Body of pancreas (tissue), 4 donors: ENCODE measurements at regions not wholly inside any gene's neighbourhood (a gene's known extent, or its start where the extent isn't known, plus 50 kb on each side); places are given as distances from the start of the nearest gene placed in this dataset.

Experiments
- ATAC-seq: fragments of 150-250 bp; one replicate; pipeline ENCODE4 v1.9.1; 2016
- DNase-seq, 4 donors: peaks; one replicate each; pipeline ENCODE4 v3.0.0-alpha.2; 2019
- H3K27ac ChIP-seq, 4 donors: fragments of 200-600 bp; sonication (generic); 1 replicate in 3 of 4; 2 replicates in 1 of 4; pipeline versions ENCODE4 v1.5.1 to v1.6.1; 2016 to 2019; ENCODE audit warnings: mild to moderate bottlenecking in 1 of 4, mixed read lengths in 1 of 4, moderate library complexity in 1 of 4
- H3K27me3 ChIP-seq, 2 donors: fragments of 200-600 bp; sonication (generic); one replicate each; pipeline ENCODE4 v1.6.0; 2016; ENCODE audit warnings: mild to moderate bottlenecking in 1 of 2
- H3K36me3 ChIP-seq, 2 donors: fragments of 200-600 bp; sonication (generic); replicated peaks in 1 of 2; 2 replicates each; pipeline ENCODE4 v1.5.1; 2016; ENCODE audit warnings: low read depth in 2 of 2; ENCODE audit not compliant: insufficient read depth in 1 of 2
- H3K4me1 ChIP-seq: fragments of 200-600 bp; sonication (generic); one replicate; pipeline ENCODE4 v1.6.0; 2016
- H3K4me3 ChIP-seq, 2 donors: fragments of 200-600 bp; sonication (generic); 1 replicate in 1 of 2; 2 replicates in 1 of 2; pipeline ENCODE4 v1.5.1; 2016 to 2019
- H3K9me3 ChIP-seq, 3 donors: fragments of 200-600 bp; sonication (generic); 1 replicate in 2 of 3; 2 replicates in 1 of 3; pipeline ENCODE4 v1.5.1; 2016
- POLR2A ChIP-seq, 3 donors: fragments of 450-650 bp; IDR thresholded peaks; one replicate each; pipeline ENCODE4 v1.6.1; 2016; ENCODE audit warnings: antibody characterized with exemption in 3 of 3, mild to moderate bottlenecking in 2 of 3
- WGBS, 2 donors: methylation state at CpG; one replicate each; pipeline ENCODE4 v1.1.5; 2017; 5-methylcytosine and 5-hydroxymethylcytosine counted together
- intact Hi-C: fragments of 100-400 bp; cut with DNase I; formaldehyde crosslinking; loops from one replicate; pipeline ENCODE4 v1.15.1; 2023
- TF ChIP-seq, protein P1 (sequence below), 7 experiments: fragments of 450-650 bp in 4 of 7; fragments of 200-600 bp in 3 of 7; sonication (generic) in 3 of 7; IDR thresholded peaks; one replicate each; pipeline ENCODE4 v1.5.1; 2016 to 2019; ENCODE audit warnings: antibody characterized with exemption in 7 of 7

DNA sequence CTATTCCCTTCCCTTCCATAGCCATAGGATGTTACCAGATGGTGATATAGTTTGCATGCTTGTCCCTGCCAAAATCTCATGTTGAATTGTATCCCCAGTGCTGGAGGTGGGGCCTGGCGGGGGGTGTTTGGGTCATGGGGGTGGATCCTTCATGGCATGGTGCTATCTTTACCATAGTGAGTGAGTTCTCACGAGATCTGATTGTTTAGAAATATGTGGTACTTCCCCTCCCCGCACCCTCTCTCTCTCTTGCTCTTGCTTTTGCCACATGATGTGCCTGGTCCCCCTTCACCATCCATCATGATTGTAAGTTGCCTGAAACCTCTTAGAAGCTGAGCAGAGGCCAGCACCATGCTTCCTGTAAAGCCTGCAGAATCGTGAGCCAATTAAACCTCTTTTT lies 181.3 kb downstream of the CAND1 start:
- no peak for DNase-seq
- TF ChIP-seq, protein P1, sequence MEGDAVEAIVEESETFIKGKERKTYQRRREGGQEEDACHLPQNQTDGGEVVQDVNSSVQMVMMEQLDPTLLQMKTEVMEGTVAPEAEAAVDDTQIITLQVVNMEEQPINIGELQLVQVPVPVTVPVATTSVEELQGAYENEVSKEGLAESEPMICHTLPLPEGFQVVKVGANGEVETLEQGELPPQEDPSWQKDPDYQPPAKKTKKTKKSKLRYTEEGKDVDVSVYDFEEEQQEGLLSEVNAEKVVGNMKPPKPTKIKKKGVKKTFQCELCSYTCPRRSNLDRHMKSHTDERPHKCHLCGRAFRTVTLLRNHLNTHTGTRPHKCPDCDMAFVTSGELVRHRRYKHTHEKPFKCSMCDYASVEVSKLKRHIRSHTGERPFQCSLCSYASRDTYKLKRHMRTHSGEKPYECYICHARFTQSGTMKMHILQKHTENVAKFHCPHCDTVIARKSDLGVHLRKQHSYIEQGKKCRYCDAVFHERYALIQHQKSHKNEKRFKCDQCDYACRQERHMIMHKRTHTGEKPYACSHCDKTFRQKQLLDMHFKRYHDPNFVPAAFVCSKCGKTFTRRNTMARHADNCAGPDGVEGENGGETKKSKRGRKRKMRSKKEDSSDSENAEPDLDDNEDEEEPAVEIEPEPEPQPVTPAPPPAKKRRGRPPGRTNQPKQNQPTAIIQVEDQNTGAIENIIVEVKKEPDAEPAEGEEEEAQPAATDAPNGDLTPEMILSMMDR (IDR thresholded peaks at IDR 0.05), result no peak
- TF ChIP-seq POLR2A (IDR thresholded peaks at IDR 0.05), result no peak

GRCh38 chr12:67451206-67451605 lies 182.0 kb downstream of the CAND1 start:
- Histone ChIP-seq H3K4me1 (peaks cover 3% of the 10 kb centered on the region), H3K27ac (no peak overlapping the region), H3K4me3 (no peak overlapping the region), H3K36me3 (no peaks in the 10 kb centered on the region), H3K9me3 (no peaks in the 10 kb centered on the region), H3K27me3 (no peaks in the 10 kb centered on the region)
- intact Hi-C loops, result no loop called here
- 58 to 82% methylated on average over 4 of the region's 4 CpGs for WGBS, 2 donors
- ATAC-seq, result no peak
- no peak for DNase-seq
- TF ChIP-seq, protein P1 (IDR thresholded peaks at IDR 0.05), result no peak
- TF ChIP-seq POLR2A (IDR thresholded peaks at IDR 0.05), result no peak

More for the DNA sequence above, 181.3 kb downstream of the CAND1 start:
- Histone ChIP-seq H3K27ac (no peak overlapping the region), H3K4me1 (no peaks in the 10 kb centered on the region), H3K9me3 (no peaks in the 10 kb centered on the region), H3K27me3 (no peaks in the 10 kb centered on the region), H3K36me3 (no peaks in the 10 kb centered on the region), H3K4me3 (no peak overlapping the region)
- no peak for ATAC-seq
- intact Hi-C loops, result no loop called here
- 75 to 76% methylated on average over 4 of the region's 4 CpGs for WGBS, 2 donors

GRCh38 chr12:67452119-67452805 lies 183.1 kb downstream of the CAND1 start:
- H3K9me3 ChIP-seq, result no peaks in the 10 kb centered on the region
- no peaks in the 10 kb centered on the region for H3K36me3 ChIP-seq
- no peaks in the 10 kb centered on the region for H3K27me3 ChIP-seq
- WGBS, 2 donors, result 75 to 89% methylated on average over 7 of the region's 7 CpGs
- intact Hi-C loops, result no loop called here
- no peak overlapping the region for H3K27ac ChIP-seq
- no peak overlapping the region for H3K4me3 ChIP-seq
- TF ChIP-seq POLR2A (IDR thresholded peaks at IDR 0.05), result no peak
- TF ChIP-seq, protein P1 (IDR thresholded peaks at IDR 0.05), result no peak
- H3K4me1 ChIP-seq, result peaks cover 10% of the 10 kb centered on the region
- DNase-seq (no peak), ATAC-seq (no peak)

- DNase-seq (no peak), ATAC-seq (no peak)
- intact Hi-C loops, result no loop called here
- H3K9me3 ChIP-seq, result no peaks in the 10 kb centered on the region
- H3K36me3 ChIP-seq, result no peaks in the 10 kb centered on the region
- no peak overlapping the region for H3K27ac ChIP-seq
- 74 to 87% methylated on average over 3 of the region's 3 CpGs for WGBS, 2 donors
- TF ChIP-seq, protein P1 (IDR thresholded peaks at IDR 0.05), result no peak
- no peak for TF ChIP-seq POLR2A (IDR thresholded peaks at IDR 0.05)
- H3K27me3 ChIP-seq, result no peaks in the 10 kb centered on the region
- H3K4me3 ChIP-seq, result no peak overlapping the region
- H3K4me1 ChIP-seq, result peaks cover 10% of the 10 kb centered on the region
Observed at GRCh38 chr12:67453191-67453590, 184.0 kb downstream of the CAND1 start.

- 75 to 81% methylated on average over 6 of the region's 6 CpGs for WGBS, 2 donors
- ATAC-seq (no peak), DNase-seq (no peak)
- intact Hi-C loops, result no loop called here
- Histone ChIP-seq H3K4me3 (no peak overlapping the region), H3K9me3 (no peaks in the 10 kb centered on the region), H3K27me3 (no peaks in the 10 kb centered on the region), H3K4me1 (peaks cover 10% of the 10 kb centered on the region), H3K27ac (no peak overlapping the region), H3K36me3 (no peaks in the 10 kb centered on the region)
- TF ChIP-seq POLR2A (IDR thresholded peaks at IDR 0.05), result no peak
- TF ChIP-seq, protein P1 (IDR thresholded peaks at IDR 0.05), result no peak
Observed at GRCh38 chr12:67455236-67455635, 186.1 kb downstream of the CAND1 start.
